Forelimb muscle (tissue), 1 donor: ENCODE measurements at regions not wholly inside any gene's neighbourhood (a gene's known extent, or its start where the extent isn't known, plus 50 kb on each side); places are given as distances from the start of the nearest gene placed in this dataset.

Source experiments
- DNase-seq: peaks from one replicate; pipeline ENCODE4 v3.0.0-alpha.2; 2013; ENCODE audit warnings: low read depth

DNA sequence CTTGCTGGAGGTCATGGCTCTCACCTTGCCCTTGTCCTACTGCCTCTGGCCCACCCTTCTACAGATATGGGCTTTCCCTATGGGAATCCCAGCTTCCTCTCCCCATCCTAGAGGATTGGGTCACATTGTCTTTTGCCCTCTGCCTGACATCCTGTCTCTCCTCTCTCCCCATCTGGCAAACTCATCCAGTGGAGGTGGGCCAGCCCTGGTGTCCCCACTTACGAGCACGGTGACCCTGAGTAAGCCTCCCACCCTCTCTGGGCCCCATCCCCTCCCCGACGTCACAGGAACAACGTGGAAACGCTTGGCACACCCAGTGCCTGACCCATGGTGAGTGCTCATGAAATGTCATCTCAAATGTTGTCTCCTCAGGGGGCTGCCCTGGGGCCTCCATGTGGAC lies 56.1 kb upstream of the ID3 start:
- no peak for DNase-seq

DNA sequence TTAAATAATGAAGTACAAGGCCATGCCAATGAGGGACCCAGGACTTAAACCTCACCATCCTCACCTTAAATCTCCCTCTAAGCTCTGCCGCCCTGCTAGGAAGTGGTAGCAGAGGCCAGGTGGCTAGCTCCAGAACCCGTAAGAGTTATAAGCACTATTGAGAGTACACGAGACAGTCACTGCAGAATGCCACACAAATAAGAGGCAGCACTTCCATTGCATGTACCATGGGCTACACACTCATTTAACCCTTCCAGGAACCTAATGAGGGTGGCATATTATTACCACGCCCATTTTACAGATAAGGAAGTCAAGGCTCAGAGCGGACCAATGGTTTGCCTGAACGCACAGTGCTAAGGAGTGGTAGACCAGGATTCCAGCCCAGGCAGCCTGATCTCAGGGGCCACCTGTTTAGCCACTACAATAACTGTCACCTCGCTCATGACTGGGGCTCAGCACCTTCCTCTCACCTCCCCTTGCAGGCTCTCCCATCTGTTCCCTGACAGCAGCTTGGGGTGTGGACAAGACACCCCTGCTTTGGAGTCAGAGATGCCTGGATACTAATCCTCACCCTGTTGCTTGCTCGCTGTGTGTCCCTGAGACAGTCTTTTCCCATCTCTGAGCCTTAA lies 54.8 kb upstream of the ID3 start:
- DNase-seq, result no peak

DNA sequence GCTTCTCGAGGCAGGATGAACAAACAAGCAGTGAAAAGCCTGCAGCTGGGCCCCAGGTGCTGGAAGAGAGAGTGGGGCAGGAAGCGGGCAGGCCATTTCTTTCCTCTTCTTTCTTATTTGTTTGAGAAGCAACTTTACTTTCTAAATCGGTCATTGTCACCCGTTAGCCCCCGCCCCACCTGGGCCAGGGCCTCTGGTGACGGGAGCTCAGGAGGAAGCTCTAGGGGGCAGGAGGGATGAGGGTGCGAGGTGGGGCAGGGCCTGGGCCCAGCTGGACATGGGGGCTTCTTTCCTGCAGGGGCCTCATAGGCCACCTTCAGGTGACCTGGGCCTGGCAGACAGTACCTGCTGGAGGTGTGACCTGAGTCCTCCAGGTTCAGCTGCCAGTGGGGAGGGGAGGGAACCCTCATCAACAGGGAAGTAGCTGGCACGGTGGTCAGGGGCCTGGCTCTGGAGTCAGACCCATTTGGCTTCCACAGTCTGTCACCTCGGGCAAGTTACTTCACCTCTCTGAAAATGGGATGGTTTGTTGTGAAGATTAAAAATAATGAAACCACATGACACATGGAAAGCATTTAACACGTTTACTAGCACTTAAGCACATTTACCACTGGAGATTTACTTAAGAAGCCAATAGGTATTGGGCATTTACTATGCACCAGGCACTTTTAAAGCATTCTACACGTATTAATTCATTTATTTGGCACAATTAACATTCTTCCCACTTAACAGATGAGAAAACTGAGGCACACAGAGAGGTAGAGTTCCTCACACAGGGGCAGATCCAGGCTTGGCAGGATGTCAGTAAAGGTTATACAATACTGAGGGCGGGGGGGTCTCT lies 54.1 kb upstream of the ID3 start:
- DNase-seq, result no peak

GRCh38 chr1:23611601-23612327 lies 52.5 kb upstream of the ID3 start:
- no peak for DNase-seq

- no peak for DNase-seq
Measured at GRCh38 chr1:23610677-23611076, 51.4 kb upstream of the ID3 start.

DNA sequence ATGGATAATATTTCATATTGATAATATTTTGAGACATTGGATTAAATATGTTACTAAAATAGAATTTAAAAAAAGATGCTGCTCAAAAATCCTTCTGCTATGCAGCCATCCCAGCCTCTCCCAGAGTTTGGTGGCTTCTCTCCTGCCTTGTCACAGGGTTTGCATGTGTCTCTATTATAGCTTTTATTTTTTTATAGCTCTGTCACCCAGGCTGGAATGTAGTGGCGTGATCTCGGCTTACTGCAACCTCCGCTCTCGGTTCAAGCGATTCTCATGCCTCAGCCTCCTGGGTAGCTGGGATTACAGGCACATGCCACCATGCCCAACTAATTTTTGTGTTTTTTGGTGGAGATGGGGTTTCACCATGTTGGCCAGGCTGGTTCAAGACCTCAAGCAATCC lies 50.7 kb upstream of the ID3 start:
- no peak for DNase-seq
